ENCODE measurements at regions not wholly inside any gene's neighbourhood (a gene's known extent, or its start where the extent isn't known, plus 50 kb on each side); places are given as distances from the start of the nearest gene placed in this dataset.

DNA sequence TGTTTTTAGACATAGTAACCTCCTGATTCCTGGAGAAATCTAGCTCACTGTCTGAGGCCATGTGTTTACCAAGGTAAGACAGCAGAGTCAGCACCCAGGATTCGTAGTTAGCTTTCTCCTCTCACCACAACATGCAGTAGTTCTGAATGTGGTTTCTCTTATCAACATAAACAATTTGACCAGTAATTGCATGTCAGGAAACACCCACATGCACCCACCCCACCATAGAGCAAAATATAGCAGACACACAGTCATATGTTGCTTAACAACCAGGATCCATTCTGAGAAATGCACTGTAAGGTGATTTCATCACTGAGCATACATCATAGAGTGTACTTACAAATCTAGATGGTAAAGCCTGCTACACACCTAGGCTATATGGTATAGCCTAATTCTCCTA lies 1004.0 kb downstream of the ANKRD7 start:
- H3K4ac ChIP-seq (ENCODE audit: low read depth, low read length), result no peak overlapping the region
- TF ChIP-seq POLR2A (IDR thresholded peaks at IDR 0.05; ENCODE audit: low read depth, low read length), result no peak
- TF ChIP-seq FOS (IDR thresholded peaks at IDR 0.05; ENCODE audit: low read depth, low read length), result no peak
- TF ChIP-seq RCOR1 (IDR thresholded peaks at IDR 0.05; ENCODE audit: insufficient replicate concordance, low read length), result no peak
- no peak for TF ChIP-seq MAFK (IDR thresholded peaks at IDR 0.05; ENCODE audit: low read depth, low read length)
- TF ChIP-seq, protein P1, sequence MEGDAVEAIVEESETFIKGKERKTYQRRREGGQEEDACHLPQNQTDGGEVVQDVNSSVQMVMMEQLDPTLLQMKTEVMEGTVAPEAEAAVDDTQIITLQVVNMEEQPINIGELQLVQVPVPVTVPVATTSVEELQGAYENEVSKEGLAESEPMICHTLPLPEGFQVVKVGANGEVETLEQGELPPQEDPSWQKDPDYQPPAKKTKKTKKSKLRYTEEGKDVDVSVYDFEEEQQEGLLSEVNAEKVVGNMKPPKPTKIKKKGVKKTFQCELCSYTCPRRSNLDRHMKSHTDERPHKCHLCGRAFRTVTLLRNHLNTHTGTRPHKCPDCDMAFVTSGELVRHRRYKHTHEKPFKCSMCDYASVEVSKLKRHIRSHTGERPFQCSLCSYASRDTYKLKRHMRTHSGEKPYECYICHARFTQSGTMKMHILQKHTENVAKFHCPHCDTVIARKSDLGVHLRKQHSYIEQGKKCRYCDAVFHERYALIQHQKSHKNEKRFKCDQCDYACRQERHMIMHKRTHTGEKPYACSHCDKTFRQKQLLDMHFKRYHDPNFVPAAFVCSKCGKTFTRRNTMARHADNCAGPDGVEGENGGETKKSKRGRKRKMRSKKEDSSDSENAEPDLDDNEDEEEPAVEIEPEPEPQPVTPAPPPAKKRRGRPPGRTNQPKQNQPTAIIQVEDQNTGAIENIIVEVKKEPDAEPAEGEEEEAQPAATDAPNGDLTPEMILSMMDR (conservative IDR thresholded peaks at IDR 0.05; ENCODE audit: low read depth, low read length), result no peak
- no peak overlapping the region for H3K27ac ChIP-seq (ENCODE audit: insufficient read depth, low read length)
- no peak overlapping the region for H2BK5ac ChIP-seq (ENCODE audit: low read depth, low read length, poor library complexity, severe bottlenecking)
- no TSS peak for BruUV-seq (replicated peaks)
- 0% methylated on average over 1 of the region's 1 CpG; no CpG with 5 or more reads in 1 of the 2 experiments for WGBS, 2 experiments (ENCODE audit: extremely low coverage in 2 of 2, insufficient read length in 1 of 2)
- DNase-seq (no peak), ATAC-seq (ENCODE audit: low read depth) (no peak)
- H4K5ac ChIP-seq (ENCODE audit: low read depth, low read length), result no peak overlapping the region
- H2AK9ac ChIP-seq (replicated peaks; ENCODE audit: low read depth, low read length, poor library complexity), result no peak overlapping the region
- dilution Hi-C loops (cut with HindIII; ENCODE audit: low sequenced_read_pairs, unreplicated experiment) (no loop called here), intact Hi-C loops (cut with micrococcal nuclease) (no loop called here), in situ Hi-C loops (cut with MboI; ENCODE audit: low sequenced_read_pairs) (no loop called here)
- H3K9ac ChIP-seq (ENCODE audit: low read depth, low read length), result no peak overlapping the region
- H4K20me1 ChIP-seq (ENCODE audit: insufficient read depth, low read length), result no peaks in the 10 kb centered on the region
- H3K23ac ChIP-seq (ENCODE audit: low read depth, low read length), result no peak overlapping the region
- H2BK15ac ChIP-seq (ENCODE audit: low read depth, low read length), result no peak overlapping the region
- no peak overlapping the region for H3K4me3 ChIP-seq (ENCODE audit: insufficient read depth, low read depth, low read length)
- no peak overlapping the region for H2BK20ac ChIP-seq (ENCODE audit: low read depth, low read length)
- no peak overlapping the region for H3K14ac ChIP-seq (replicated peaks; ENCODE audit: low read depth, low read length)
- CTCF ChIA-PET, result no interaction called here
- H4K8ac ChIP-seq (ENCODE audit: low read depth in 2 of 2, low read length in 2 of 2), result no peak overlapping the region
- no peak overlapping the region for H2BK120ac ChIP-seq (ENCODE audit: low read depth, low read length)
- no peak overlapping the region for H3K4me2 ChIP-seq (ENCODE audit: low read depth, low read length)
- H2AFZ ChIP-seq (replicated peaks; ENCODE audit: low read length, poor library complexity), result no peak overlapping the region
- no peak overlapping the region for H3K18ac ChIP-seq (ENCODE audit: low read depth, low read length)
- H3K4me1 ChIP-seq (ENCODE audit: control insufficient read depth, insufficient read depth, low read length), result no peaks in the 10 kb centered on the region
- no peaks in the 10 kb centered on the region for H3K36me3 ChIP-seq (ENCODE audit: control insufficient read depth, insufficient read depth, low read length)
- no peaks in the 10 kb centered on the region for H3K27me3 ChIP-seq (ENCODE audit: control insufficient read depth, insufficient read depth, low read length)
- no peak overlapping the region for H3K56ac ChIP-seq (ENCODE audit: extremely low read depth, insufficient read depth, low read length)
- no peaks in the 10 kb centered on the region for H3K79me1 ChIP-seq (ENCODE audit: low read depth in 1 of 2, low read length in 2 of 2)
- peaks cover 1% of the 10 kb centered on the region for H3K9me3 ChIP-seq (ENCODE audit: control insufficient read depth, insufficient read depth, low read length)
- POLR2A ChIA-PET (ENCODE audit: unreplicated experiment), result no interaction called here
- no peaks in the 10 kb centered on the region for H3K9me1 ChIP-seq (ENCODE audit: insufficient read depth, low read length)
- H2AK5ac ChIP-seq (ENCODE audit: low read depth, low read length), result no peak overlapping the region
- no peak overlapping the region for H4K91ac ChIP-seq (ENCODE audit: insufficient read depth, low read depth, low read length)

Measured in IMR-90 (cell line).